GM12878 (cell line): ENCODE measurements at regions not wholly inside any gene's neighbourhood (a gene's known extent, or its start where the extent isn't known, plus 50 kb on each side); places are given as distances from the start of the nearest gene placed in this dataset.

Source experiments
- ATAC-seq: fragments of 200-7000 bp; cut with Tn5 transposase; 3 replicates; pipeline ENCODE4 v1.9.1; 2020; ENCODE audit warnings: mild to moderate bottlenecking, moderate library complexity
- BruUV-seq: library from RNA; stranded (reverse); fragments of 400-500 nt; replicated peaks from 2 replicates; lab custom pipeline; 2021; lab: Mats Ljungman, UMichigan
- CTCF ChIA-PET: fragments of 300-600 bp; sonication (Branson Sonifier 250); formaldehyde crosslinking; extraction: SDS; loops from one replicate; lab custom pipeline; 2021; ENCODE audit warnings: inconsistent platforms; lab: Yijun Ruan, JAX
- POLR2A ChIA-PET: fragments of 350-600 bp; formaldehyde crosslinking; extraction: SDS; loops from one replicate; lab custom pipeline; 2021; ENCODE audit warnings: inconsistent platforms; lab: Charles Lee
- RAD21 ChIA-PET: fragments of 300-600 bp; sonication (Branson Sonifier 250); formaldehyde crosslinking; loops from one replicate; lab custom pipeline; 2023; ENCODE audit warnings: antibody characterized with exemption; ENCODE audit not compliant: unreplicated experiment; lab: Charles Lee
- SMC1A ChIA-PET: fragments of 300-600 bp; sonication (Branson Sonifier 250); formaldehyde crosslinking; loops from one replicate; lab custom pipeline; 2023; ENCODE audit not compliant: unreplicated experiment, uncharacterized antibody; lab: Charles Lee
- DNase-seq: peaks from one replicate; pipeline ENCODE4 v3.0.0-alpha.2; 2011; ENCODE audit warnings: low read depth, low spot score
- FAIRE-seq: peaks from 3 replicates; lab custom pipeline; 2011; peaks lifted over from hg19 to GRCh38; lab: Jason Lieb, UNC
- H2AFZ ChIP-seq: 2 replicates; pipeline ENCODE4 v1.6.0; 2011; ENCODE audit warnings: low read depth, low read length, control low read depth; ENCODE audit not compliant: control insufficient read depth
- H3K27ac ChIP-seq: 2 replicates; pipeline ENCODE4 v1.5.1; 2011; ENCODE audit warnings: control low read depth; ENCODE audit not compliant: control insufficient read depth, insufficient read depth
- H3K27me3 ChIP-seq, 2 experiments: replicated peaks in 1 of 2; 2 replicates each; pipeline versions ENCODE4 v1.6.0 to v1.6.1; 2011; ENCODE audit warnings: low read length in 1 of 2; ENCODE audit not compliant: control insufficient read depth in 2 of 2, insufficient read depth in 2 of 2
- H3K36me3 ChIP-seq, 2 experiments: 2 replicates each; pipeline ENCODE4 v1.5.1; 2011; ENCODE audit warnings: low read length in 1 of 2; ENCODE audit not compliant: control insufficient read depth in 2 of 2, insufficient read depth in 2 of 2
- H3K4me1 ChIP-seq: 2 replicates; pipeline ENCODE4 v1.6.1; 2011; ENCODE audit warnings: mild to moderate bottlenecking, low read length, moderate library complexity, mixed read lengths; ENCODE audit not compliant: control insufficient read depth, insufficient read depth
- H3K4me2 ChIP-seq: 2 replicates; pipeline ENCODE4 v1.6.0; 2011; ENCODE audit warnings: control low read depth; ENCODE audit not compliant: control insufficient read depth, insufficient read depth
- H3K4me3 ChIP-seq: fragments of 200-600 bp; sonication (generic); 2 replicates; pipeline ENCODE4 v1.5.1; 2016
- H3K79me2 ChIP-seq: 2 replicates; pipeline ENCODE4 v1.6.0; 2011; ENCODE audit warnings: low read length; ENCODE audit not compliant: control insufficient read depth, insufficient read depth
- H3K9ac ChIP-seq: 2 replicates; pipeline ENCODE4 v1.8.0; 2011; ENCODE audit warnings: low read length, control low read depth, mixed read lengths; ENCODE audit not compliant: control insufficient read depth, insufficient read depth
- H3K9me3 ChIP-seq: replicated peaks from 3 replicates; pipeline ENCODE4 v1.5.1; 2011; ENCODE audit warnings: mild to moderate bottlenecking, low read length; ENCODE audit not compliant: control insufficient read depth, insufficient read depth
- H4K20me1 ChIP-seq: 2 replicates; pipeline ENCODE4 v1.6.0; 2011; ENCODE audit not compliant: control insufficient read depth, insufficient read depth
- ASH2L ChIP-seq: fragments of 300-600, 200-600 bp; sonication (generic); IDR thresholded peaks from 2 replicates; pipeline ENCODE4 v1.6.1; 2017; ENCODE audit warnings: low read depth, mild to moderate bottlenecking, borderline replicate concordance
- EGR1 ChIP-seq, 2 experiments: IDR thresholded peaks; 1 replicate in 1 of 2; 2 replicates in 1 of 2; pipeline ENCODE4 v1.6.1; 2011 to 2012; ENCODE audit warnings: low read depth in 2 of 2, low read length in 2 of 2, borderline replicate concordance in 1 of 2, mild to moderate bottlenecking in 1 of 2, moderate library complexity in 1 of 2
- IKZF1 ChIP-seq: fragments of 450-650 bp; conservative IDR thresholded peaks from 2 replicates; pipeline ENCODE4 v1.6.1; 2017; ENCODE audit warnings: antibody characterized with exemption, mild to moderate bottlenecking
- KAT2A ChIP-seq: conservative IDR thresholded peaks from 2 replicates; pipeline ENCODE4 v1.6.1; 2011; ENCODE audit warnings: low read depth, low read length; ENCODE audit not compliant: control insufficient read depth
- LARP7 ChIP-seq: fragments of 450-650 bp; IDR thresholded peaks from 2 replicates; pipeline ENCODE4 v1.6.1; 2017; ENCODE audit warnings: mild to moderate bottlenecking
- NR2F1 ChIP-seq: fragments of 450-650 bp; conservative IDR thresholded peaks from 2 replicates; pipeline ENCODE4 v1.6.1; 2017; ENCODE audit warnings: mild to moderate bottlenecking
- POLR2AphosphoS2 ChIP-seq: IDR thresholded peaks from 2 replicates; pipeline ENCODE4 v1.6.1; 2011; ENCODE audit warnings: low read depth, mild to moderate bottlenecking, low read length, improper control_type of control experiment, moderate library complexity
- PRDM15 ChIP-seq: fragments of 450-650 bp; formaldehyde crosslinking; IDR thresholded peaks from 2 replicates; pipeline ENCODE4 v1.4.0; 2020; ENCODE audit warnings: mild to moderate bottlenecking, moderate library complexity
- RAD51 ChIP-seq: fragments of 450-650 bp; IDR thresholded peaks from 2 replicates; pipeline ENCODE4 v1.6.1; 2016; ENCODE audit warnings: moderate library complexity, mild to moderate bottlenecking, inconsistent platforms
- RBBP5 ChIP-seq: fragments of 200-600 bp; sonication (generic); conservative IDR thresholded peaks from 2 replicates; pipeline ENCODE4 v1.6.1; 2016
- RELB ChIP-seq: fragments of 450-650 bp; IDR thresholded peaks from 2 replicates; pipeline ENCODE4 v1.6.1; 2017; ENCODE audit warnings: low read depth, mild to moderate bottlenecking, moderate library complexity
- SMAD1 ChIP-seq: fragments of 450-650 bp; IDR thresholded peaks from 2 replicates; pipeline ENCODE4 v1.6.1; 2018; ENCODE audit warnings: mild to moderate bottlenecking, low read depth; ENCODE audit not compliant: partially characterized antibody
- SP1 ChIP-seq: IDR thresholded peaks from one replicate; pipeline ENCODE4 v1.6.1; 2011; ENCODE audit warnings: low read depth, low read length
- ZBTB11 ChIP-seq: fragments of 450-650 bp; formaldehyde crosslinking; IDR thresholded peaks from 2 replicates; pipeline ENCODE4 v1.5.0; 2022; ENCODE audit warnings: mild to moderate bottlenecking, missing genetic modification characterization
- ZNF207 ChIP-seq: fragments of 450-650 bp; IDR thresholded peaks from 2 replicates; pipeline ENCODE4 v1.6.1; 2014; ENCODE audit warnings: antibody characterized with exemption, mild to moderate bottlenecking, borderline replicate concordance
- ZNF622 ChIP-seq: fragments of 450-650 bp; IDR thresholded peaks from 2 replicates; pipeline ENCODE4 v1.6.1; 2017; ENCODE audit warnings: mild to moderate bottlenecking, inconsistent platforms
- WGBS: methylation state at CpG from one replicate; pipeline ENCODE4 v1.1.6; 2016; ENCODE audit warnings: low lambda C conversion rate; ENCODE audit not compliant: insufficient replicate concordance, insufficient coverage; ENCODE audit errors: missing lambda C conversion rate; 5-methylcytosine and 5-hydroxymethylcytosine counted together
- in situ Hi-C: fragments of 300-500 bp; cut with MboI; formaldehyde crosslinking; loops from 9 replicates; pipeline ENCODE4 v1.14.3; 2018; ENCODE audit warnings: mixed read lengths
- intact Hi-C: fragments of 100-400 bp; cut with micrococcal nuclease; formaldehyde crosslinking; loops from one replicate; pipeline ENCODE4 v1.14.2; 2022; ENCODE audit not compliant: unreplicated experiment

GRCh38 chr16:6573577-6573976 lies 759.1 kb upstream of the RBFOX1 start:
- Histone ChIP-seq H4K20me1 (no peaks in the 10 kb centered on the region), H3K36me3 (no peaks in the 10 kb centered on the region), H2AFZ (no peak overlapping the region), H3K4me1 (no peaks in the 10 kb centered on the region), H3K79me2 (no peaks in the 10 kb centered on the region), H3K4me3 (no peak overlapping the region), H3K27me3 (no peaks in the 10 kb centered on the region), H3K9ac (no peak overlapping the region), H3K27ac (no peak overlapping the region), H3K9me3 (no peaks in the 10 kb centered on the region; the same call in 2 of the 3 replicates), H3K4me2 (no peak overlapping the region)
- ChIA-PET POLR2A (no interaction called here), SMC1A (no interaction called here), CTCF (no interaction called here), RAD21 (no interaction called here)
- intact Hi-C loops: no loop called here
- in situ Hi-C loops: no loop called here
- DNase-seq (no peak), ATAC-seq (no peak), FAIRE-seq (no peak)
- 58% methylated on average over 21 of the region's 22 CpGs for WGBS
- no TSS peak for BruUV-seq
- TF ChIP-seq RELB (no peak), EGR1 (IDR thresholded peaks at IDR 0.05; ENCODE audit: borderline replicate concordance in 1 of 2, low read depth in 2 of 2, low read length in 2 of 2) (no peak), ZNF207 (no peak), LARP7 (no peak), KAT2A (no peak), IKZF1 (no peak), RBBP5 (no peak), SMAD1 (no peak), ASH2L (no peak), ZNF622 (no peak), PRDM15 (CRISPR knock-in tag) (no peak), NR2F1 (no peak), POLR2AphosphoS2 (no peak), RAD51 (no peak), SP1 (no peak), ZBTB11 (CRISPR knock-in tag) (no peak)
